HG03432 (cell line): ENCODE measurements at regions not wholly inside any gene's neighbourhood (a gene's known extent, or its start where the extent isn't known, plus 50 kb on each side); places are given as distances from the start of the nearest gene placed in this dataset.

Experiments
- ATAC-seq: cut with Tn5 transposase; IDR thresholded peaks from one replicate; pipeline ENCODE4 v1.9.1; 2021; ENCODE audit warnings: mild to moderate bottlenecking, moderate library complexity; ENCODE audit not compliant: unreplicated experiment

DNA sequence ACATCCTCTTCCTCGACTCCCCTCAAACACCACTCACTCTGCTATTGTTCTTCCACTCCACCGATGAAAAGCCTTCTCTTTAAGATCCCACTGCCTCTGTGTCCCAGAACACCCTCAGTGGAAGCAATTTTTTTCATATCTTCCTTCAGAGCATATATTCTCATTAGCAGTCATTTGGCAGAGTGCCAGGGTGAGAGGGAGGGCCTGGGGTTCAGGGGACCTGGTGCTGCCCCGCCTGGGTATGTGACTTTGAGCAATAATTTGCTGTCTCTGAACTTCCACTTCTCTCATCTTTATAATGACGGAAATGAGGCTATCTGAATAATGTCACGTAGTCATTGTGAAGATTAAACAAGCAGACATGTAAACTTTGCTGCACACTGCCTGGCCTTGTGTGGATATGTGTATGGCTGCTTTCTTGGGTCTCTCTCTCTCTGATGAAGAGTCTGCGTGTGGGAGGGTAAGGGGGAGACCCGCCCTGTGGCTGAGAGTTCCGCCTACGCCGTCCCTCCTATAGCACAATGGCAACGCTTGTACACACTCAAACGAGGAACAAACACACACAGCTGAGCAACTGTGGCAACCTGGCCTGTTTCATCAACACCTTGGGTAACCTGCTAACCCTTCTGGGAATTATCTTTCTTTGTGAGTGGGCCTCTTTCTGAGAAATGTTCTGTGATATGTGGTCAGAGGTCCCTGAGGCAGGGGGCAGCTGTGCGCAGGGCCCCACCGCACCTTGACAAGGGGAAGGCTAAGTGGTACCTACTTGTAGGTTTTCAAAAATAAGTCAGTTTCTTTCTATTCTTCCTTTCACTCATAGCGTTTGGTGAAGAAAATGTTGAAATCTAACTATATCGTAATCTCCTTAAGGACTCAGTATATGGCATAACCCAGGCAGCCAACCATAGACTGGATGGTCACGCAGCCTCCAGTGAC lies 369.8 kb downstream of the SV2B start:
- no peak for ATAC-seq

DNA sequence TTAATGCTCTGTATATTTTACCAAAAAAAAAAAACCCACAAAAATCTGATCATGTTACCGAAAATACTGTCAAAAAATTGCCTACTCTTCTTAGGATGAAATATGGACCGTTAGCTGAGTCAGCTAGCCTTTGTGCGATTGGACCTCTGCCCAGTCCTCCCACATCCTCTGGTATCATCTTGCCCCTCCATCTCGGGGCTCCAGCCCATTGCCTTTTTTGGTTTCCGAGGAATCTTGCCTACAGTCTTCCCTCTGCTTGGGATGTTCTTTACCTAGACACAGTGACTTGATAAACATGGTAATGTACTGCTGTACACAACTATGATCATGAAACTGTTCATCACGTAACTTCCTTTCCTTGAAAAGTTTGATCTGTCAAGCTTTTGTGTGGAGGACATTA lies 371.4 kb downstream of the SV2B start:
- ATAC-seq = no peak

DNA sequence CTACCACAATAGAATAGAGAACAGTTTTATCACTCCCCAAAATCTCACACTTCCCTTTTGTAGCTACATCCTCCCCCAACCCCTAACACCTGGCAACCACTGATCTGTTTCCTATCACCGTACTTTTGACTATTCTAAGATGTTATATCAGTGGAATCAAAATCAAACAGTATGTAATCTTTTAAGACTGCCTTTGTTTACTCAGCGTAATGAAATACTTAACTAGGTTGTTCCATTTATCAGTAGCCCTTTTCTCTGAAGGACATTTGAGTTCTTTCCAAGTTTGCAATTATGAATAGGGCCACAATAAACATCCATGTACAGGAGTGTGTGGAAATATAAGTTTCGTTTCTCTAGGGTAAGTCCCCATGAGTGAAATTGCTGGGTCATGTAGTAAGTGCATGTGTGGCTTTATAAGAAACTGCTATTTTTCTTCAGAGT lies 372.3 kb downstream of the SV2B start:
- no peak for ATAC-seq

- ATAC-seq = no peak
Measured at GRCh38 chr15:91473894-91474545, 374.0 kb downstream of the SV2B start.

- ATAC-seq = no peak
Measured at GRCh38 chr15:91476861-91477260, 376.6 kb upstream of the SLCO3A1 start.

GRCh38 chr15:91478717-91479191 lies 374.8 kb upstream of the SLCO3A1 start:
- ATAC-seq = no peak

DNA sequence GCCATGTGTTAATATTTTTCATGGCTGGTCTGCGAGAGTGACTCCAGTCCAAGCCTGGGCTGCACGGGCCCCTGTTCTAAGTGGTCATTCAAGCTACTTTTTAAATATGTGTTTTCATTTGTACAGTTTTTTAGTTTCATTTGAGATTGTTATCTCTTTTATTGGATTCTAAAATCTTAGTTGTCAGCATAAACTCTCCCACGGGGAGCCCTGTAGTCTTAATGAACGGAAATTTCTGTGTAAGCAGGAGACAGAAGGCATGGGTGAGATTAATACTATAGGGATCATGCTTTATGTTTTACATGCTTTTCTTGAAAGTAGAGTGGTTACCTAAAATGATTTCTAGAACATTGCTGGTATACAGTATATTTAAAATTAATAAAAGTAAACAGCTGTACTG lies 373.1 kb upstream of the SLCO3A1 start:
- ATAC-seq = no peak

DNA sequence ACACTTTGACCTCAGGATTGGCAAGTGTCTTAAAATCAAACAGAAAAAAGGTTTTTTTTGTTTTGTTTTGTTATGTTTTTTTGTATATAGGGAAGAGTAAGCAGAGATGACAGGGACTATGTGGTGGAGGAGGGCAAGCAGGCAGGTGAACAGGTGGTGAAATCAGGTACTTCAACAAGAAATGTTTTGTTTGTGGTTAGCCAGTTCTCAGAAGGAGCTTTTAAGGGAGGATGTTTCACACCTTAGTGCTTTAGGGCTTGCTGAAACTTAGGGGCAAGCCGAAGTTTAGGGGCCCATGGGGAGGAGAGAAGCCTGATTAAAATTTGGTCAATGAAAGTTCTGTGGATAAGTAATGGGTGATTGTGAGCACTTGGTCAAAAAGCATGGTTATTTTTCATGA lies 370.7 kb upstream of the SLCO3A1 start:
- ATAC-seq = no peak

DNA sequence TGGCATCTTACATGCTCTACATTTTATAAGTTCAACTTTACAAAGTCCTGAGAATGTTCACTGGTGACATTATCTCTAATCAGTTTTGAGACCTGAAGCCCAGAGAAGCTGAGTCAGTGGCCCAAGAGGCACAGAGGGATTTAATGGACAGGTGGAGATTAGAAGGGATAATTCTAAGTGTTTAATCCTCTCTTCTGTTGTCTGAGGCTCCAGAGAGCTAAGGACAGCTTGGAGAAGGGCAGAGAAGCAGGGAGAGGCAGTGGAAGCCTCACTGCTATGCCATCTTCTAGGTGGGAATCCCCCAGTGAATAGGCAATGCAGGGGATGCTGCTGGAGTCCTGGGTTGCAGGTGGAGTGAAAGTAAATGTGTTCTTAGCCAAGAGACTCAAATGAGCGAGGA lies 369.4 kb upstream of the SLCO3A1 start:
- ATAC-seq = no peak

GRCh38 chr15:91488452-91488851 lies 365.1 kb upstream of the SLCO3A1 start:
- ATAC-seq = no peak

DNA sequence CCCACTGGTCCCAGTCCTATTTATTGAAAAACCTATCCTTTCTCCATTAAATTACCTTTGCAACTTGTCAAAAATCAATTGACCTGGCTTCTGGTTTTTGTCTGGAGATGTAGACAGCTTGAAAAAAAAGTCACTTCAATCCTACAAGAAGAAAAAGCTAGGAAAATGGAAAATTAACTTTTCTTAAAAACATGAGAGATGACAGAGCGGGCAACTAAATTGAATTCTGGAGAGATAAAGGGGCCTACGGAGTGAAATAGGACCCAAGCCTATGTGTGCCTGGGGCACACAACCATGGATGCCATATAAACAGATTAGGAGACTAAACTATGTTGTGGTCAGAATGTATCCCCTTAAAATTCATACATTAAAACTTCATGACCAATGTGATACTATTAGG lies 363.3 kb upstream of the SLCO3A1 start:
- no peak for ATAC-seq

DNA sequence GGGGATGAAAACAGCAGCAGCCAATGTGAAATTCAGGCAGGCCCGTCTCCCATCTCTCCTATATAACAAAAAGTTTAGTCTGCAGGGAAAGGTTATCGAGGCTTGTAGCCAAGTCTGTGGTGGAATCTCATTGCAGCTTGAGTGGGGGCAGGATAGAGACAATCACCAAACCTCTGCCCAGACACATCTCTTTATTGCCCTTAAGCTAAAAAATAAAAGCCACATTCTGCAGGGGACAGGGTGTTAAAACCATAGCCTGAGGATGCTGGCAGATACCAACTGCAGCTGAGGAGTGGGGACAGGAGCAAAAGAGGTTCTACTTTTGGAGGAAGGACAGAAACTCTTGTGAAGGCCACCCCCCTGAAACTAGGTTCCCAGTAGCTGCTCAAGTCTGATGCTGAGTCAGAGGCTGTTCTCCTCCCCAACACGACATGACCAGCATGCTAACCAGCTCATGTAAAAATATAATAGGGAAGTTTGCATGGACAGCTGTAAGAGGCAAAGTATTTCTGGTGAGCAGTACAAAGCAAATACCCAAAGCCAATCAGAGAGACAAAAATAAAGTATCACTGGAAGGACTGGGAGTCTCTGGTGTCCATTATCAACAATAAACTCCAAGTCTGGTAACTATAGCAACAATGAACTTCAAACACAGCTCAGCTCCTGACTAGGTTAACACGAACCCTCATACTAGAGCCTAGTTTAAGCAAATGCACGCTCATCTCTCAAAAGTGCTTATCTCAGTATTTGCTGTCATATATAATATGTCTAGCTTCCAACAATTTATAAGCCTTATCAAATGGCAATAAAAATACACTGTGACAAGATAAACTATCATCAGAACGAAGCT lies 362.2 kb upstream of the SLCO3A1 start:
- ATAC-seq = no peak

- no peak for ATAC-seq
Measured at GRCh38 chr15:91496754-91497691, 356.5 kb upstream of the SLCO3A1 start.

DNA sequence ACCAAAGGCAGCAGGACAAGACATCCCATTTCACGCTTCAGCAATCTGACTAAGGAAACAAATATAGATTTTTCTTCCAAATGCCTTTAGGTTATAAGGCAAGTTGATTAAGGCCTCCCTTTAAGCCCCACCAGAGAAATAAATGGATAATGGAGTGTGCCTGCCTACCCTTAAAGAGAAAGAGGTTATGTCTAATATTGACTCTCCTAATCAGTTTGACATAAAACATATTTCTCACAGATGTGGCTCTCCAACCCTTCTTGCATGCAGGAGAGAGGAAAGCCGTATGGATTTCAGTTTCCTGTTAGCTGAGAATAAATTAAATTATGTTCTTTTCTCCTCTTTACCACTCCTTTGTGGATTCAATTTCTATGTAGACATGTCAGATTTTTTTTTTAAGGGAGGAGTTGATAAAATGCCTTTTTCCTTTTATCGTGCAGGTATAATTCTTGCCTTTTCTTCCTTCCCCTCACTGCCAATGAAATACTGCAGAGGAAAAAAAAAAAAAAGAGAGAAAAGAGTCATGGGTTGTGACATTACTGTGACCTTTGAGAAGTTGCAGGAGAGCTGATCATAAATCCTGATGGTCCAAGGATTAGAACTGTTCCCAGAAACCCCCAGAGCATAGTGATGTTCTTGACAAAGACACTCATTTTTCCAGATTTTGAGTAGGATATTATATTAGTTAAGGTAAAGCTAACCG lies 355.3 kb upstream of the SLCO3A1 start:
- no peak for ATAC-seq

DNA sequence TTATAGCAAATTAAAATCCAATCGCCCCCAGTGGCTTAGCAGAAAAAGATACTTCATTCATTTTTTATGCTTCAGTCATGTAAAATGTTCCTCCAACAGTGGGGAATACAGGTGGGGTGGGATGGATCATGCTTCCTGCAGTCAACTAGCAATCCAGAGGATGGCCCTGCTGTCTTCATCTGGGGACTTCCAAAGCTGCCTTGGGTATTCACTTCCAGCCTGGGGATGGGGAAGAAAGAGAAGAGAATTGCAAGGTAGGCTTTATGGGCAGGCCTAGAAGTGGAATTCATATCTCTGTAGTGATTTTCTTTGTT lies 354.8 kb upstream of the SLCO3A1 start:
- no peak for ATAC-seq

DNA sequence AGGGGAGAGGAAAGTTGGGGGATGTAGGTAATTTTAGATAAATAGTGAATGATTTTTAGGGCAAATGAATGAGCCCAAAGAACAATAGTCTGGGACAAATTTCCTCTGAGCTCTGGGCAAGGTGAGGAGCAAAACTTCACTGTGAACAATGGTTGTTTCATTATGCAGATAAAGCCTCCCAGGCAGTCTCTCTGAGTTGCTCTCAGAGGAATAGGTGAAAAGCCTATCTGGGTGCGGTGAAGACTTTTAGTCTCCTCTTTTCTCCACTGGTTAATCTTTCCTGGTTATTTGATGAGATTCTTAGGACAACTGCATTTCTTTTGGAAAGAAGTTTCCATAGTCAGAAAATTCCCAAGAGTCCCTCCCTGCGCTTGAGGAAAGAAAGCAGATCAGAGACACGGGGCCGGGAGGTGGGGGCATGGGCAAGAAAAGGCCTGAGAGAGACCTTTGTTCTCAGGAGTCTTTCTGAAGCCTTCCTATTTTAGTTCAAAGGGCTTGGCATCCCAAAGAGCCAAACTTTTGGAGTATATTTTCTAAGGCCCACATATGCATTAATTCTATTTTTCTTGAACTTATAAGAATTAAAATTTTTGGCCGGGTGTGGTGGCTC lies 353.6 kb upstream of the SLCO3A1 start:
- no peak for ATAC-seq

DNA sequence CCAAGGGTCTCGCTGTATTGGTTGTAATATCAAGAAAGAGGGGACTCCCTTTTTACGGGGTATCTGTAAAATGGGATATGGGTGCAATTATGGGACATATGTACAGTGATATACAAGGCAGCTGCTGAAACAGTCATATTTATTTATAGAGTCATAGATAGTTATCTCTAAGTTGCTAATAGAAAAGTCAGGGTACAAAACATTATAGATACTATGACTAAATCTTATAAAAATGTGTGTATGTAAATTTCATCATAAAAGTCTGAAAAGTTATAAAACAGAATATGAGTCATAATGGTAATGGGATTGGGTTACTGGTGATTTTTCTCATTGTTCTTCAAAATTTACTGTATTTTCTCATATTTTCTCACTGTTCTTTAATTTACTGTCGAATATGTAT lies 344.9 kb upstream of the SLCO3A1 start:
- no peak for ATAC-seq

DNA sequence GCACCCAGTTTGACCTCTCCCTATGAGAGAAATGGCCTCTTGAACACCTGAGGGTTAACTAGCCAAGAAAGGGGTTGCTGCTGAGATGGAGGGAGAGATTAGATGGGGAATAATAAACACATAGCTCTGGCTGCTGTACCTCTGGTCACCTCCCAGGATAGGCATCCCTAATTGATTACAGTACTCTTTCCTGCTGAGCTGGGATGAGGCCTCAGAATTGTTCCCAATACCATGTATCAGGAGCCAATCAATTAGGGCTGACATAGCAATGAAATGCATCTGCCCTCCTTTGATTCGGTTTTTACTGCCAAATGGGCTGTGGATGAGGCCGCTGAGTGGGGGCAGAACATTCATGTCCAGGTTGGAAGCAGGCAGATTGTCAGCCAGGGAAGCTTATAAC lies 339.4 kb upstream of the SLCO3A1 start:
- no peak for ATAC-seq

DNA sequence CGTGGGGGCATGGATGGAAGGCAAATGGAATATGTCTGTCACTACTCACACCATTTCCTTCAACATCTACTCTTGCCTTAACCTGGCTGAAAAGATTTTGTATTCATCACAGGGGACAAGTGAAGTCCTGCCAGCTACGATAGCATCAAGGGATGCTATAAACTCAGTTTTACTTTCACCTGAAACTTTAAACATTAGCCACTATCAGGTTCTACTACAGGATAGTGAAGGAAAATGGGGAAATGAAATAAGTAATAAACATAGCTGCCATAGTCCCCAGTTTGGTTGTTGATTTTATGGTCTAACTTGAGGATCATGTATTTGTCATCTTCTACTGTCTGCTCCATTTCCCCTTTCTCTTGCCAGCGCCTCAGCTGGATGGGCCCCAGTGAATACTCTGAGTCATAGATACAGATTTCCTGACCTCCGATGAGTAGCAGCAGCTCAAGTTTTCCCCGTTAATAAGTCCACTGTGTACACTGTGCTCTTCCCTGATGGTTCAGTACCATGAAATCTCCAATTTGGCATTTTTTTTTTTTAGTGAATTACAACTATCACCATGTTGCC lies 338.2 kb upstream of the SLCO3A1 start:
- peak; percentile 56 for ATAC-seq
